ENCODE measurements at regions not wholly inside any gene's neighbourhood (a gene's known extent, or its start where the extent isn't known, plus 50 kb on each side); places are given as distances from the start of the nearest gene placed in this dataset.

DNA sequence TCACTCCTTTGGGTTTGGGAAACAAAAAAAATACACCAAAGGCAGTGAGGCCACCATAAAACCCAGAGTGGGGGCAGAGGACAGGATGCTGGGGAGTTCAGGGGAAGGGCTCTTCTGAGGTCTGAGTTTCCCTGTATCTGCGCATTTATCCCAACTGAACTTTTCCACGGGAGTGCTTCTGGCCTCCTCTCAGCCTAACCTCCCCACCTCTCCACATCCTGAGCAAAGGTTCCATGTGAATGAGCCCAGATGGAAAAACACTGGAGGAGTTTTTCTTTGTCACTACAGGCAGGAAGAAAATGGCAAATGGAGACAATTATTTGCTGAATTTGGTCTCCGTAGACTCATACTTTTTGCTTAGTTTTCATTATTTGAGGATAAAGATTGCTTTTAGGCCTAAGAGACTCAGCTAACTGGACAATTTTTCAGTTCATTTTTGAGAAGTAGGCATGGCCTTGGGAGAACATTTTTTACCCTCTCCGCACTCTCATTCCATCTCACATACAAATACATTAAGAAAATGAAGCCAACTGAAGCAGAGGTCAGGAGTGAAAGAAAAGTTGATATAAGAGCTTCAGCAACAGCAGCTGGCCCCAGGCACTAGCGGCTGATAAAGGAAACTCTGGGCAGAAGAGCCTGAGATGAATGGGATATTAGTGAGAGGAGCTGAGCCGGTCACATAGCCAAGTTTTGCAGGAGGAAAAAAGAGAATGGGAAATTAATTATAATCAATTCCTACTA, 82.6 kb upstream of the CYP1B1 start:
- H3K9me2 ChIP-seq (replicated peaks; ENCODE audit: insufficient read depth, low read length) = no peaks in the 10 kb centered on the region

DNA sequence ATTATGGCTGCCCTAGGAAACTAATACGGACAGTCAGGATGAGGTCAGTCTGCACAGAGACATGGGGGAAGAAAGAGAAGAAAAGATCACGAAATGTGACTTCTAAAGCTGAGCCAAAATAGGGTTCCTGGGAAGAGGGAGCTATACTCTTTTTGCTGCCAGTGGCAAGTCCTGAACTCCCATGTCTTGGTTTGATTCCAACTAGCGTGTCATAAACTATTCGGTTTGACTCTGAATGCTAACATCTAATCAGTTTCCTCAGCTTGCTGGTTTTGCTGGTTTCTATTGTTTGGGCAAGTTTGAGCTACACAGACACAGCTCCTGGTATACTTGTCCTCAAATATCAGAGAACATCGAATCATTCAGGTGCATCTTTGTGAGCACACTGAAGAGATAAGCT, 80.5 kb upstream of the CYP1B1 start:
- no peaks in the 10 kb centered on the region for H3K79me2 ChIP-seq (ENCODE audit: low read length)
- no peaks in the 10 kb centered on the region for H3F3A ChIP-seq (ENCODE audit: insufficient read depth, low read length)
- no peak overlapping the region for H3K27ac ChIP-seq (ENCODE audit: low read length)
- H4K20me1 ChIP-seq (ENCODE audit: insufficient read depth, low read length) = no peaks in the 10 kb centered on the region
- DNase-seq = no peak
- H3K4me2 ChIP-seq (ENCODE audit: low read depth, low read length) = no peak overlapping the region
- TF ChIP-seq, protein P1, sequence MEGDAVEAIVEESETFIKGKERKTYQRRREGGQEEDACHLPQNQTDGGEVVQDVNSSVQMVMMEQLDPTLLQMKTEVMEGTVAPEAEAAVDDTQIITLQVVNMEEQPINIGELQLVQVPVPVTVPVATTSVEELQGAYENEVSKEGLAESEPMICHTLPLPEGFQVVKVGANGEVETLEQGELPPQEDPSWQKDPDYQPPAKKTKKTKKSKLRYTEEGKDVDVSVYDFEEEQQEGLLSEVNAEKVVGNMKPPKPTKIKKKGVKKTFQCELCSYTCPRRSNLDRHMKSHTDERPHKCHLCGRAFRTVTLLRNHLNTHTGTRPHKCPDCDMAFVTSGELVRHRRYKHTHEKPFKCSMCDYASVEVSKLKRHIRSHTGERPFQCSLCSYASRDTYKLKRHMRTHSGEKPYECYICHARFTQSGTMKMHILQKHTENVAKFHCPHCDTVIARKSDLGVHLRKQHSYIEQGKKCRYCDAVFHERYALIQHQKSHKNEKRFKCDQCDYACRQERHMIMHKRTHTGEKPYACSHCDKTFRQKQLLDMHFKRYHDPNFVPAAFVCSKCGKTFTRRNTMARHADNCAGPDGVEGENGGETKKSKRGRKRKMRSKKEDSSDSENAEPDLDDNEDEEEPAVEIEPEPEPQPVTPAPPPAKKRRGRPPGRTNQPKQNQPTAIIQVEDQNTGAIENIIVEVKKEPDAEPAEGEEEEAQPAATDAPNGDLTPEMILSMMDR (IDR thresholded peaks at IDR 0.05; ENCODE audit: low read length) = no peak
- TF ChIP-seq EZH2 (optimal IDR thresholded peaks at IDR 0.05; ENCODE audit: low read depth, low read length) (no peak), EZH2phosphoT487 (IDR thresholded peaks at IDR 0.05; ENCODE audit: low read length) (no peak)
- no peak overlapping the region for H3K9ac ChIP-seq (ENCODE audit: low read length)
- H3K27me3 ChIP-seq (replicated peaks; ENCODE audit: insufficient read depth, low read length) = no peaks in the 10 kb centered on the region
- no peaks in the 10 kb centered on the region for H3K36me3 ChIP-seq (replicated peaks; ENCODE audit: insufficient read depth, low read length)
- no peak overlapping the region for H2AFZ ChIP-seq (ENCODE audit: low read length)
- H3K4me1 ChIP-seq (ENCODE audit: low read length) = no peaks in the 10 kb centered on the region
- no peaks in the 10 kb centered on the region for H3K9me2 ChIP-seq (replicated peaks; ENCODE audit: insufficient read depth, low read length)
- H3K9me3 ChIP-seq (replicated peaks; ENCODE audit: insufficient read depth, low read length) = no peaks in the 10 kb centered on the region
- H3K4me3 ChIP-seq (ENCODE audit: low read length) = no peak overlapping the region

More for the DNA sequence above, 82.6 kb upstream of the CYP1B1 start:
- no peak overlapping the region for H3K4me3 ChIP-seq (ENCODE audit: low read length)
- no peaks in the 10 kb centered on the region for H3F3A ChIP-seq (ENCODE audit: insufficient read depth, low read length)
- H4K20me1 ChIP-seq (ENCODE audit: insufficient read depth, low read length) = no peaks in the 10 kb centered on the region
- no peak overlapping the region for H2AFZ ChIP-seq (ENCODE audit: low read length)
- H3K27ac ChIP-seq (ENCODE audit: low read length) = no peak overlapping the region
- H3K9me3 ChIP-seq (replicated peaks; ENCODE audit: insufficient read depth, low read length) = no peaks in the 10 kb centered on the region
- H3K4me2 ChIP-seq (ENCODE audit: low read depth, low read length) = no peak overlapping the region
- DNase-seq = no peak
- no peaks in the 10 kb centered on the region for H3K4me1 ChIP-seq (ENCODE audit: low read length)
- H3K27me3 ChIP-seq (replicated peaks; ENCODE audit: insufficient read depth, low read length) = no peaks in the 10 kb centered on the region
- H3K9ac ChIP-seq (ENCODE audit: low read length) = no peak overlapping the region
- H3K79me2 ChIP-seq (ENCODE audit: low read length) = no peaks in the 10 kb centered on the region
- TF ChIP-seq EZH2 (optimal IDR thresholded peaks at IDR 0.05; ENCODE audit: low read depth, low read length) (no peak), EZH2phosphoT487 (IDR thresholded peaks at IDR 0.05; ENCODE audit: low read length) (no peak)
- TF ChIP-seq, protein P1 (IDR thresholded peaks at IDR 0.05; ENCODE audit: low read length) = no peak
- H3K36me3 ChIP-seq (replicated peaks; ENCODE audit: insufficient read depth, low read length) = no peaks in the 10 kb centered on the region

DNA sequence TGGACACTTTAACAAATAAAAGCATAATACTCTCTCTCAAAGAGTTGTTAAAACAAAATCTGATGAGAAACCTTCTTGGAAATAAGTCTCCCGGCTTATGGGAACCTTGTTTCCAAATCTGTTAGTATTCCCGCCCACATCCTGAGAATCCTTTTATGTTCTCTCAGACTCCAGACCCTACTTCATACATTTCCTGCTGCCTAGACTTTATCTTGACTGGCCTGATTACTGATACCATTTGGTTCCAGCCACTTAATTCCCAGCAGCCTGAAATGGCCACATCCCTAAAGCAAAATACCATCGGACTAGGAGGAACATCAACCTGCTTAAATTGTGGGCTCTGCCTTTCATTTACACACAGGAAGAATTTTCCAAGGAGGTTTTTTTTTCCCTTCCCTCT, 79.1 kb upstream of the CYP1B1 start:
- TF ChIP-seq EZH2 (optimal IDR thresholded peaks at IDR 0.05; ENCODE audit: low read depth, low read length) (no peak), EZH2phosphoT487 (IDR thresholded peaks at IDR 0.05; ENCODE audit: low read length) (no peak)
- TF ChIP-seq, protein P1 (IDR thresholded peaks at IDR 0.05; ENCODE audit: low read length) = no peak
- H4K20me1 ChIP-seq (ENCODE audit: insufficient read depth, low read length) = no peaks in the 10 kb centered on the region
- H3K9me2 ChIP-seq (replicated peaks; ENCODE audit: insufficient read depth, low read length) = no peaks in the 10 kb centered on the region

More for the DNA sequence above, 79.1 kb upstream of the CYP1B1 start:
- no peak overlapping the region for H2AFZ ChIP-seq (ENCODE audit: low read length)
- no peak overlapping the region for H3K27ac ChIP-seq (ENCODE audit: low read length)
- H3K36me3 ChIP-seq (replicated peaks; ENCODE audit: insufficient read depth, low read length) = no peaks in the 10 kb centered on the region
- no peaks in the 10 kb centered on the region for H3F3A ChIP-seq (ENCODE audit: insufficient read depth, low read length)
- H3K9me3 ChIP-seq (replicated peaks; ENCODE audit: insufficient read depth, low read length) = no peaks in the 10 kb centered on the region
- no peak for DNase-seq
- no peak overlapping the region for H3K4me2 ChIP-seq (ENCODE audit: low read depth, low read length)
- no peaks in the 10 kb centered on the region for H3K27me3 ChIP-seq (replicated peaks; ENCODE audit: insufficient read depth, low read length)
- H3K4me1 ChIP-seq (ENCODE audit: low read length) = no peaks in the 10 kb centered on the region
- H3K9ac ChIP-seq (ENCODE audit: low read length) = no peak overlapping the region
- no peak overlapping the region for H3K4me3 ChIP-seq (ENCODE audit: low read length)
- H3K79me2 ChIP-seq (ENCODE audit: low read length) = no peaks in the 10 kb centered on the region

All from MM.1S (cell line).